ENCODE measurements at regions not wholly inside any gene's neighbourhood (a gene's known extent, or its start where the extent isn't known, plus 50 kb on each side); places are given as distances from the start of the nearest gene placed in this dataset.

- no peaks in the 10 kb centered on the region for H3K27me3 Mint-ChIP-seq
- ChIA-PET CTCF (no interaction called here), POLR2A (no interaction called here)
- H3K9me3 Mint-ChIP-seq, result peaks cover 9% of the 10 kb centered on the region
- H3K4me3 Mint-ChIP-seq, result no peak overlapping the region
- no peak overlapping the region for H3K27ac Mint-ChIP-seq
- H3K4me1 Mint-ChIP-seq, result no peaks in the 10 kb centered on the region
- DNase-seq, result no peak
- no peaks in the 10 kb centered on the region for H3K36me3 Mint-ChIP-seq (ENCODE audit: low read depth)
These were observed 219.5 kb downstream of the SOX11 start for GRCh38 chr2:5911718-5912117.

DNA sequence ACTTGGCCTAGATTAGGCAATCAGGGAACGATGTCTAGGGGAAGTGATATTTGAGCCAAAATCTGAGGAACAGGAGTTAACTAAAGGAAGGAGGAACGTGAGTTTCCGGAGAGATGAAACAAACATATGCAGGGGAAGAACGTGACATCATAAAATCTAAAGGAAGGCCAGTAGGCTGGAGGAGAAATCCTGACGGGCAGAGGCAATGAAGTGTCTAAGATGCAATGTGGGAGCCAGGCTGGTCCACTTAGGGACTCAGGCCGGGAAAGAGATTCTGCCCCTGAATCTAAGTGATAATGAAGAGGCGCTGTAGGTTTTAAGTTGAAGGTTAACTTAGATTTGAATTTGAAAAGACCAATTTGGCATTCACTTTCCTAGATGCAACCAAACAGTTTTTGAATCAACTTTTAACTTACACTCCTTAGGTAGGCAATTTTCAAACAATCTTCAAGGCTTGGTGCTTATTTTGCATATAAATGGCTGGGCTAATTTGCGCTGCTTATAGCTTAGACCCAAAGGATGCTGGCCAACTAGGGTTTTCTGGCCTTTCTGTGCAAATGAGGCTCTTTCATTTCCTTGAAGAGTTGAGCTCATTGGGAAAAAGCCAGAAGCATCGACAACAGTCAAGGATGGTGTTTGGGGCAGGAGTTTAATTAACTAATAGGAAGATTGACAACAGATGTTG is 221.7 kb downstream of the SOX11 start:
- H3K9me3 Mint-ChIP-seq, result peaks cover 7% of the 10 kb centered on the region
- H3K27ac Mint-ChIP-seq, result no peak overlapping the region
- no peak overlapping the region for H3K4me3 Mint-ChIP-seq
- CTCF ChIA-PET, result no interaction called here
- no peaks in the 10 kb centered on the region for H3K27me3 Mint-ChIP-seq
- no peaks in the 10 kb centered on the region for H3K36me3 Mint-ChIP-seq (ENCODE audit: low read depth)
- DNase-seq, result no peak
- POLR2A ChIA-PET, result no interaction called here
- no peaks in the 10 kb centered on the region for H3K4me1 Mint-ChIP-seq

- Mint-ChIP-seq H3K27ac (no peak overlapping the region), H3K36me3 (ENCODE audit: low read depth) (no peaks in the 10 kb centered on the region), H3K4me1 (no peaks in the 10 kb centered on the region), H3K4me3 (no peak overlapping the region), H3K27me3 (no peaks in the 10 kb centered on the region), H3K9me3 (peaks cover 7% of the 10 kb centered on the region)
- DNase-seq, result no peak
- CTCF ChIA-PET, result no interaction called here
- POLR2A ChIA-PET, result no interaction called here
These were observed 222.8 kb downstream of the SOX11 start for GRCh38 chr2:5914811-5915611.

DNA sequence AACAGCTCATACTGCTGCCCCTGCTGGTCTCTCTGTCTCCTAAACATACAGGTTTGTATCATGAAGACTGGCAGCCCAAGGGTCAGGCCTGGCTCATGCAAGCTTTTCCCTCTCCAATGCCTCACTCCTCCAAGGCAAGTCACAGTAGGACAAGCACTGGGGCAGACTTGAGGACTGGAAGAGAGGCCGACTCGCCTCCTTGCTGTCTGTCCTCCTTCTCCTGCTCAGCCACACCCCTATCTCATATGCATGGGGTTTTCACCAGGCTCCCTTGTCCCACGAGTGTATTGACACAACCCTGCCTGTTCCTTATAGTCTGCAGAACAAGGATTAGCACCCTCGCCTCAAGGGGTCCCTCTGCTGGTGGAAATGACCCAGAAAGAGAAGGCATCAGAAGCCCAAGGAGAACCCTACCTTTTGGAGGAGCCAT is 223.7 kb downstream of the SOX11 start:
- Mint-ChIP-seq H3K4me1 (no peaks in the 10 kb centered on the region), H3K9me3 (peaks cover 7% of the 10 kb centered on the region), H3K27me3 (no peaks in the 10 kb centered on the region), H3K36me3 (ENCODE audit: low read depth) (no peaks in the 10 kb centered on the region), H3K27ac (no peak overlapping the region), H3K4me3 (no peak overlapping the region)
- CTCF ChIA-PET, result no interaction called here
- no peak for DNase-seq
- POLR2A ChIA-PET, result no interaction called here

- peaks cover 9% of the 10 kb centered on the region for H3K9me3 Mint-ChIP-seq
- H3K4me1 Mint-ChIP-seq, result no peaks in the 10 kb centered on the region
- DNase-seq, result no peak
- no peaks in the 10 kb centered on the region for H3K27me3 Mint-ChIP-seq
- H3K4me3 Mint-ChIP-seq, result no peak overlapping the region
- H3K27ac Mint-ChIP-seq, result no peak overlapping the region
- ChIA-PET CTCF (no interaction called here), POLR2A (interaction anchor here (0.7 kb wide), 1 partner anchor 52 kb away, joined by 4 read pairs; no protein-coding TSS in a partner anchor)
- no peaks in the 10 kb centered on the region for H3K36me3 Mint-ChIP-seq (ENCODE audit: low read depth)
These were observed 229.0 kb downstream of the SOX11 start for GRCh38 chr2:5921081-5921642.

GRCh38 chr2:5923957-5924945 is 232.1 kb downstream of the SOX11 start:
- H3K9me3 Mint-ChIP-seq, result peaks cover 7% of the 10 kb centered on the region
- POLR2A ChIA-PET, result no interaction called here

GRCh38 chr2:5925604-5926003 is 233.4 kb downstream of the SOX11 start:
- Mint-ChIP-seq H3K9me3 (peaks cover 10% of the 10 kb centered on the region), H3K36me3 (ENCODE audit: low read depth) (no peaks in the 10 kb centered on the region), H3K4me1 (no peaks in the 10 kb centered on the region), H3K27me3 (no peaks in the 10 kb centered on the region), H3K4me3 (no peak overlapping the region), H3K27ac (no peak overlapping the region)
- ChIA-PET CTCF (no interaction called here), POLR2A (no interaction called here)
- no peak for DNase-seq

More at GRCh38 chr2:5923957-5924945, 232.1 kb downstream of the SOX11 start:
- no peak for DNase-seq
- Mint-ChIP-seq H3K27ac (no peak overlapping the region), H3K27me3 (no peaks in the 10 kb centered on the region), H3K4me3 (no peak overlapping the region), H3K36me3 (ENCODE audit: low read depth) (no peaks in the 10 kb centered on the region), H3K4me1 (no peaks in the 10 kb centered on the region)
- CTCF ChIA-PET, result no interaction called here

GRCh38 chr2:5926871-5927512 is 234.8 kb downstream of the SOX11 start:
- POLR2A ChIA-PET, result no interaction called here
- Mint-ChIP-seq H3K27me3 (no peaks in the 10 kb centered on the region), H3K27ac (no peak overlapping the region), H3K4me3 (no peak overlapping the region), H3K4me1 (no peaks in the 10 kb centered on the region), H3K9me3 (peaks cover 8% of the 10 kb centered on the region), H3K36me3 (ENCODE audit: low read depth) (no peaks in the 10 kb centered on the region)
- DNase-seq, result no peak
- CTCF ChIA-PET, result no interaction called here

- Mint-ChIP-seq H3K9me3 (peaks cover 13% of the 10 kb centered on the region), H3K4me3 (no peak overlapping the region), H3K36me3 (ENCODE audit: low read depth) (no peaks in the 10 kb centered on the region), H3K4me1 (no peaks in the 10 kb centered on the region), H3K27ac (no peak overlapping the region), H3K27me3 (no peaks in the 10 kb centered on the region)
- POLR2A ChIA-PET, result no interaction called here
- CTCF ChIA-PET, result no interaction called here
- no peak for DNase-seq
These were observed 240.6 kb downstream of the SOX11 start for GRCh38 chr2:5932556-5933469.

GRCh38 chr2:5933669-5934068 is 241.5 kb downstream of the SOX11 start:
- Mint-ChIP-seq H3K36me3 (ENCODE audit: low read depth) (no peaks in the 10 kb centered on the region), H3K27me3 (no peaks in the 10 kb centered on the region), H3K9me3 (peaks cover 13% of the 10 kb centered on the region), H3K27ac (no peak overlapping the region), H3K4me1 (no peaks in the 10 kb centered on the region), H3K4me3 (no peak overlapping the region)
- CTCF ChIA-PET, result no interaction called here
- no peak for DNase-seq
- POLR2A ChIA-PET, result no interaction called here

DNA sequence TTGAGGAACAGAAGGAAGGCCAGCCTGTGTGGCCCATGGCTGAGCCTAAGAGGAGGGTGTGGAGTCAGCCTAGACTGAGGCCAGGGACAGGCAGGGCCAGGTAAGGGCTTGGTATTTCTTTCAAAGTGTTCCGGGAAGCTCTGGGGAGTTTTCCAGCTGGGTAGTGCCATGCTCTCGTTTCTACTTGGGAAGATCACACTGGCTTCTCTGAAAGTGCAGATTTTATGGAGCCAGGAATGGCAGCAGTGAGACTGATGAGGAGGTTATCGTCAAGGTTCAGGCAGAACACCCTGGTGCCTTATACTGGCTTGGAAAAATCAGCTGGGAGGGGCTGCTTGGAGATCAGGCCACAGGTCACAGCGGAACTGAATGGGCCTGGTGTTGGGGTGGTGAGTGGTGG is 245.1 kb downstream of the SOX11 start:
- H3K27me3 Mint-ChIP-seq, result no peaks in the 10 kb centered on the region
- CTCF ChIA-PET, result no interaction called here
- POLR2A ChIA-PET, result no interaction called here
- no peaks in the 10 kb centered on the region for H3K36me3 Mint-ChIP-seq (ENCODE audit: low read depth)
- no peak overlapping the region for H3K27ac Mint-ChIP-seq
- no peak for DNase-seq
- no peaks in the 10 kb centered on the region for H3K4me1 Mint-ChIP-seq
- H3K9me3 Mint-ChIP-seq, result peaks cover 13% of the 10 kb centered on the region
- H3K4me3 Mint-ChIP-seq, result no peak overlapping the region
